ENCODE measurements at regions not wholly inside any gene's neighbourhood (a gene's known extent, or its start where the extent isn't known, plus 50 kb on each side); places are given as distances from the start of the nearest gene placed in this dataset.

- H3K27me3 ChIP-seq (ENCODE audit: control insufficient read depth, insufficient read depth, low read length): no peaks in the 10 kb centered on the region
- no peaks in the 10 kb centered on the region for H3K36me3 ChIP-seq (ENCODE audit: control insufficient read depth, insufficient read depth, low read length)
- no peak for TF ChIP-seq CTCF (IDR thresholded peaks at IDR 0.05; ENCODE audit: insufficient read depth, low read length, poor library complexity, severe bottlenecking)
- no peak for DNase-seq (ENCODE audit: low read depth)
- H3K4me3 ChIP-seq (ENCODE audit: low read depth, low read length): no peak overlapping the region
Measured at GRCh38 chr2:177141866-177142265, 70.7 kb upstream of the HNRNPA3 start.

GRCh38 chr2:177143444-177143843 is 69.2 kb upstream of the HNRNPA3 start:
- Histone ChIP-seq H3K4me3 (ENCODE audit: low read depth, low read length) (no peak overlapping the region), H3K36me3 (ENCODE audit: control insufficient read depth, insufficient read depth, low read length) (no peaks in the 10 kb centered on the region), H3K27me3 (ENCODE audit: control insufficient read depth, insufficient read depth, low read length) (no peaks in the 10 kb centered on the region)
- TF ChIP-seq CTCF (IDR thresholded peaks at IDR 0.05; ENCODE audit: insufficient read depth, low read length, poor library complexity, severe bottlenecking): no peak
- DNase-seq (ENCODE audit: low read depth): peak; percentile 77

DNA sequence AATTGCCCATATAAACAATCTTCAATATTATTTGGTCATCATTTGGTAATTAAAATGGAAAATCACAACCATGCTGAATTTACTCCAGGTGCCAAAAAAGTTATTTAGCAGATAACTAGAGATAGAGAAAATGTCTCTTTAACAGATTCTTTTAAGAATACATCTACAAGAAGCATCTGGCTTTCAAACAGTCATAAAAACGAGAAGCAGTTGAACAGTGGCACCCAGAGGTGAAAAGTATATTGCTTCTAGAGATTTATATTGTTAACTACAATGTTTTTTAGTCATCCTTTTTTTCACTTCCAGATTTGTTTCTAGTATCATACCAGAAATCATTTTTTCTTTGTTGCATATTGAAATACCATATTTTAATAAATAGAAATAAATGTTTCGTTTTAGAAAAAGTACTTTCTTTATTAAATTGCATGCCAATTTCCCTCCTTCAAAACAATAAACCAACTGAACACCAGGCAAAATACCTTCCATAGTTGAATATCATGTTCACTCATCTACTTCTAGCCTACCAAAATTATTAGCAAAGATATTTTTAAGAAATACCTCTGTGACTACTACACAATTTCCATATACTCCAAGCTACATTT is 65.4 kb upstream of the HNRNPA3 start:
- TF ChIP-seq CTCF (IDR thresholded peaks at IDR 0.05; ENCODE audit: insufficient read depth, low read length, poor library complexity, severe bottlenecking): no peak
- no peak for DNase-seq (ENCODE audit: low read depth)
- H3K27me3 ChIP-seq (ENCODE audit: control insufficient read depth, insufficient read depth, low read length): no peaks in the 10 kb centered on the region
- H3K4me3 ChIP-seq (ENCODE audit: low read depth, low read length): no peak overlapping the region
- H3K36me3 ChIP-seq (ENCODE audit: control insufficient read depth, insufficient read depth, low read length): no peaks in the 10 kb centered on the region

GRCh38 chr2:177147834-177148445 is 64.7 kb upstream of the HNRNPA3 start:
- DNase-seq (ENCODE audit: low read depth): no peak
- H3K4me3 ChIP-seq (ENCODE audit: low read depth, low read length): no peak overlapping the region
- no peaks in the 10 kb centered on the region for H3K36me3 ChIP-seq (ENCODE audit: control insufficient read depth, insufficient read depth, low read length)
- H3K27me3 ChIP-seq (ENCODE audit: control insufficient read depth, insufficient read depth, low read length): no peaks in the 10 kb centered on the region
- no peak for TF ChIP-seq CTCF (IDR thresholded peaks at IDR 0.05; ENCODE audit: insufficient read depth, low read length, poor library complexity, severe bottlenecking)

- Histone ChIP-seq H3K27me3 (ENCODE audit: control insufficient read depth, insufficient read depth, low read length) (no peaks in the 10 kb centered on the region), H3K36me3 (ENCODE audit: control insufficient read depth, insufficient read depth, low read length) (no peaks in the 10 kb centered on the region), H3K4me3 (ENCODE audit: low read depth, low read length) (peak overlapping the region; percentile 31)
- DNase-seq (ENCODE audit: low read depth): no peak
- peak; percentile 95 for TF ChIP-seq CTCF (IDR thresholded peaks at IDR 0.05; ENCODE audit: insufficient read depth, low read length, poor library complexity, severe bottlenecking)
Measured at GRCh38 chr2:177148477-177149154, 64.0 kb upstream of the HNRNPA3 start.
